ENCODE measurements at regions not wholly inside any gene's neighbourhood (a gene's known extent, or its start where the extent isn't known, plus 50 kb on each side); places are given as distances from the start of the nearest gene placed in this dataset.

- Histone ChIP-seq H3K9me3 (ENCODE audit: low read depth) (no peaks in the 10 kb centered on the region), H3K27ac (no peak overlapping the region), H3F3A (ENCODE audit: insufficient read depth) (no peaks in the 10 kb centered on the region), H3K4me2 (ENCODE audit: unreplicated experiment) (no peak overlapping the region), H3K27me3 (replicated peaks; ENCODE audit: insufficient read depth) (peaks cover 4% of the 10 kb centered on the region; the same call in 1 of the 2 replicates), H3K4me3 (no peak overlapping the region), H3K36me3 (ENCODE audit: low read depth) (no peaks in the 10 kb centered on the region), H3K9me2 (ENCODE audit: insufficient read depth) (no peaks in the 10 kb centered on the region), H4K20me1 (ENCODE audit: insufficient read depth) (no peaks in the 10 kb centered on the region), H3K79me2 (ENCODE audit: insufficient read depth) (no peaks in the 10 kb centered on the region), H3K9ac (no peak overlapping the region), H3K4me1 (ENCODE audit: insufficient read depth) (peaks cover 10% of the 10 kb centered on the region; the same call in 1 of the 2 replicates), H2AFZ (no peak overlapping the region)
- in situ Hi-C loops (cut with MboI) = no loop called here
- DNase-seq = no peak
- WGBS, 2 experiments (ENCODE audit: low coverage in 1 of 2, low lambda C conversion rate in 2 of 2, missing lambda C conversion rate in 2 of 2) = 86 to 90% methylated on average over 21 of the region's 21 CpGs
- no peak for TF ChIP-seq EZH2phosphoT487 (IDR thresholded peaks at IDR 0.05; ENCODE audit: insufficient read depth, low read depth)
- no peak for TF ChIP-seq EZH2 (IDR thresholded peaks at IDR 0.05; ENCODE audit: insufficient read depth, poor library complexity, severe bottlenecking)
Observed at GRCh38 chr9:79257790-79258351, 313.9 kb upstream of the TLE4 start.

GRCh38 chr9:79259858-79260257 is 311.9 kb upstream of the TLE4 start:
- Histone ChIP-seq H4K20me1 (ENCODE audit: insufficient read depth) (no peaks in the 10 kb centered on the region), H3K4me3 (no peak overlapping the region), H3K27me3 (replicated peaks; ENCODE audit: insufficient read depth) (peaks cover 4% of the 10 kb centered on the region; the same call in 1 of the 2 replicates), H3K4me2 (ENCODE audit: unreplicated experiment) (no peak overlapping the region), H3K4me1 (ENCODE audit: insufficient read depth) (peaks cover 19% of the 10 kb centered on the region), H2AFZ (no peak overlapping the region), H3F3A (ENCODE audit: insufficient read depth) (no peaks in the 10 kb centered on the region), H3K9ac (no peak overlapping the region), H3K79me2 (ENCODE audit: insufficient read depth) (no peaks in the 10 kb centered on the region), H3K27ac (no peak overlapping the region), H3K9me3 (ENCODE audit: low read depth) (no peaks in the 10 kb centered on the region), H3K36me3 (ENCODE audit: low read depth) (no peaks in the 10 kb centered on the region), H3K9me2 (ENCODE audit: insufficient read depth) (no peaks in the 10 kb centered on the region)
- WGBS, 2 experiments (ENCODE audit: low coverage in 1 of 2, low lambda C conversion rate in 2 of 2, missing lambda C conversion rate in 2 of 2) = 68 to 81% methylated on average over 4 of the region's 4 CpGs
- TF ChIP-seq EZH2 (IDR thresholded peaks at IDR 0.05; ENCODE audit: insufficient read depth, poor library complexity, severe bottlenecking) (no peak), EZH2phosphoT487 (IDR thresholded peaks at IDR 0.05; ENCODE audit: insufficient read depth, low read depth) (no peak)
- no peak for DNase-seq
- in situ Hi-C loops (cut with MboI) = no loop called here

GRCh38 chr9:79263628-79264027 is 308.1 kb upstream of the TLE4 start:
- in situ Hi-C loops (cut with MboI) = no loop called here
- Histone ChIP-seq H3F3A (ENCODE audit: insufficient read depth) (no peaks in the 10 kb centered on the region), H3K4me1 (ENCODE audit: insufficient read depth) (peaks cover 17% of the 10 kb centered on the region), H3K36me3 (ENCODE audit: low read depth) (no peaks in the 10 kb centered on the region), H4K20me1 (ENCODE audit: insufficient read depth) (no peaks in the 10 kb centered on the region), H3K9me2 (ENCODE audit: insufficient read depth) (no peaks in the 10 kb centered on the region), H3K4me3 (no peak overlapping the region), H3K27ac (no peak overlapping the region), H3K79me2 (ENCODE audit: insufficient read depth) (no peaks in the 10 kb centered on the region), H3K9me3 (ENCODE audit: low read depth) (no peaks in the 10 kb centered on the region), H3K4me2 (ENCODE audit: unreplicated experiment) (no peak overlapping the region), H2AFZ (no peak overlapping the region), H3K9ac (no peak overlapping the region), H3K27me3 (replicated peaks; ENCODE audit: insufficient read depth) (no peaks in the 10 kb centered on the region)
- DNase-seq = peak; percentile 51
- TF ChIP-seq EZH2 (IDR thresholded peaks at IDR 0.05; ENCODE audit: insufficient read depth, poor library complexity, severe bottlenecking) (no peak), EZH2phosphoT487 (IDR thresholded peaks at IDR 0.05; ENCODE audit: insufficient read depth, low read depth) (no peak)
- WGBS, 2 experiments (ENCODE audit: low coverage in 1 of 2, low lambda C conversion rate in 2 of 2, missing lambda C conversion rate in 2 of 2) = 21 to 70% methylated on average over 1 of the region's 1 CpG

GRCh38 chr9:79264041-79264440 is 307.7 kb upstream of the TLE4 start:
- H3K4me1 ChIP-seq (ENCODE audit: insufficient read depth) = peaks cover 17% of the 10 kb centered on the region
- no peaks in the 10 kb centered on the region for H3K79me2 ChIP-seq (ENCODE audit: insufficient read depth)
- peak; percentile 4 for DNase-seq
- H2AFZ ChIP-seq = peak overlapping the region; percentile 62; the same call in 1 of the 2 replicates
- H3K27me3 ChIP-seq (replicated peaks; ENCODE audit: insufficient read depth) = no peaks in the 10 kb centered on the region
- peak overlapping the region; percentile 30; the same call in 1 of the 2 replicates for H3K4me3 ChIP-seq
- H3K9me2 ChIP-seq (ENCODE audit: insufficient read depth) = no peaks in the 10 kb centered on the region
- H3K4me2 ChIP-seq (ENCODE audit: unreplicated experiment) = peak overlapping the region; percentile 41
- no peak overlapping the region for H3K27ac ChIP-seq
- no peak overlapping the region for H3K9ac ChIP-seq
- H4K20me1 ChIP-seq (ENCODE audit: insufficient read depth) = no peaks in the 10 kb centered on the region
- in situ Hi-C loops (cut with MboI) = no loop called here
- no peaks in the 10 kb centered on the region for H3K9me3 ChIP-seq (ENCODE audit: low read depth)
- no peaks in the 10 kb centered on the region for H3K36me3 ChIP-seq (ENCODE audit: low read depth)
- TF ChIP-seq EZH2 (IDR thresholded peaks at IDR 0.05; ENCODE audit: insufficient read depth, poor library complexity, severe bottlenecking) (no peak), EZH2phosphoT487 (IDR thresholded peaks at IDR 0.05; ENCODE audit: insufficient read depth, low read depth) (no peak)
- H3F3A ChIP-seq (ENCODE audit: insufficient read depth) = no peaks in the 10 kb centered on the region

Data from GM23248 (cell line).